ENCODE measurements at regions not wholly inside any gene's neighbourhood (a gene's known extent, or its start where the extent isn't known, plus 50 kb on each side); places are given as distances from the start of the nearest gene placed in this dataset.

DNA sequence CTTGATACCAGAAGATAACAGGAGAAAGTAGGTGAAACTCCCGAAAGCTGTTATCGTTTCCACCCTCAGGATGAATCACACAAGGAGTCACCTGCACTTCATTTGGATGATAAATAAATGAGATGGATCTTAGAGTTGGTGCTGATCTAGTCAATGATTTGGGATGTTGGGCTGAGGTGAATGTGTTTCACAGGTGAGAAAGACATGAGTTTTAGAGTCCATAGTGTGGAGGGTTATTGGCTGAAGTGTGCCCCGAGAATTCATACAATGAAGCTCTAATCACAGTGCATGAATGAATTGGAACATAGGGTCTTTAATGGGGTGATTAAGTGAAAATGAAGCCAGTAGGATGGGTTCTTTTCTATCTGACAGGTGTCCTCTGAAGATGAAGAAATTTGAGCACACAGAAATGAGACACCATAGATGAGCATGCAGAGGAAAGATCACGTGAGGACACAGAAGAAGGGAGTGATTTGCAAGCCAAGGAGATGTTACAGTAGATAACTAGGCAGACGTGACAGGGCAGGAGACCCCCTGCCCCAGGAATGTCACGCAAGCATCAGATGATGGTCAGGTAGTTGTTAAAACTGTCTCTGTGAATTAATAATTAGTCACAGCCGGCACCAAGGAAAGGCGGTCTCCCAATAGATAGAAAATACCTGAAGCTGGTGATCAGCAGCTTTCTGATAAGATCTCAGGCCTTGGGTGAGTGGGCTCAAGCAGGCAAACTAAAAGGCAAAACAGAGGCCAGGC lies 60.3 kb upstream of the IGLL5 start:
- TF ChIP-seq, protein P1, sequence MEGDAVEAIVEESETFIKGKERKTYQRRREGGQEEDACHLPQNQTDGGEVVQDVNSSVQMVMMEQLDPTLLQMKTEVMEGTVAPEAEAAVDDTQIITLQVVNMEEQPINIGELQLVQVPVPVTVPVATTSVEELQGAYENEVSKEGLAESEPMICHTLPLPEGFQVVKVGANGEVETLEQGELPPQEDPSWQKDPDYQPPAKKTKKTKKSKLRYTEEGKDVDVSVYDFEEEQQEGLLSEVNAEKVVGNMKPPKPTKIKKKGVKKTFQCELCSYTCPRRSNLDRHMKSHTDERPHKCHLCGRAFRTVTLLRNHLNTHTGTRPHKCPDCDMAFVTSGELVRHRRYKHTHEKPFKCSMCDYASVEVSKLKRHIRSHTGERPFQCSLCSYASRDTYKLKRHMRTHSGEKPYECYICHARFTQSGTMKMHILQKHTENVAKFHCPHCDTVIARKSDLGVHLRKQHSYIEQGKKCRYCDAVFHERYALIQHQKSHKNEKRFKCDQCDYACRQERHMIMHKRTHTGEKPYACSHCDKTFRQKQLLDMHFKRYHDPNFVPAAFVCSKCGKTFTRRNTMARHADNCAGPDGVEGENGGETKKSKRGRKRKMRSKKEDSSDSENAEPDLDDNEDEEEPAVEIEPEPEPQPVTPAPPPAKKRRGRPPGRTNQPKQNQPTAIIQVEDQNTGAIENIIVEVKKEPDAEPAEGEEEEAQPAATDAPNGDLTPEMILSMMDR (conservative IDR thresholded peaks at IDR 0.05), result no peak
- Mint-ChIP-seq H3K27ac (no peak overlapping the region), H3K4me1 (ENCODE audit: unreplicated experiment) (no peaks in the 10 kb centered on the region), H3K27me3 (peaks cover 24% of the 10 kb centered on the region), H3K36me3 (no peaks in the 10 kb centered on the region), H3K4me3 (no peak overlapping the region), H3K9me3 (peaks cover 8% of the 10 kb centered on the region)
- DNase-seq (ENCODE audit: extremely low spot score, unreplicated experiment), result no peak

DNA sequence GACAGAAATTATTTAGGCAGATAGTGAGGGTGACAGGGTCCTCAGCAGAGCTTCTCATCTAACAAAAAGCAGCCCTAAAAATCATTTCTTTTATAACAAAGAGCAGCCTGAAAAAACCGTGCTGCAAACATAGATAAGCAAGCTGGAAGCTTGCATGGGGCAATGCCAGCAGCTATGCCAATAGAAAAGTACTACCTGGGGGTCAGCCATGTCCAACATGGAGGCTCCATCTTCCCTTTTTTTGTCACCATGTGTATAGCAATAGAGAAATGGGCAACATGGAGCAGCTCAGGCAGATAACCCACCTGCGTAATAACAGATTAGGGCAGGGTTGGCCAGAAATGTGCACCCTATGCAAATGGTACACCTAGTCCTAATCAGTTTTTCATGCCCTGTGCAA lies 57.4 kb upstream of the IGLL5 start:
- Mint-ChIP-seq H3K9me3 (peaks cover 8% of the 10 kb centered on the region), H3K4me1 (ENCODE audit: unreplicated experiment) (no peaks in the 10 kb centered on the region), H3K4me3 (no peak overlapping the region), H3K36me3 (no peaks in the 10 kb centered on the region), H3K27ac (no peak overlapping the region), H3K27me3 (peaks cover 34% of the 10 kb centered on the region)
- no peak for DNase-seq (ENCODE audit: extremely low spot score, unreplicated experiment)
- TF ChIP-seq, protein P1 (conservative IDR thresholded peaks at IDR 0.05), result no peak

DNA sequence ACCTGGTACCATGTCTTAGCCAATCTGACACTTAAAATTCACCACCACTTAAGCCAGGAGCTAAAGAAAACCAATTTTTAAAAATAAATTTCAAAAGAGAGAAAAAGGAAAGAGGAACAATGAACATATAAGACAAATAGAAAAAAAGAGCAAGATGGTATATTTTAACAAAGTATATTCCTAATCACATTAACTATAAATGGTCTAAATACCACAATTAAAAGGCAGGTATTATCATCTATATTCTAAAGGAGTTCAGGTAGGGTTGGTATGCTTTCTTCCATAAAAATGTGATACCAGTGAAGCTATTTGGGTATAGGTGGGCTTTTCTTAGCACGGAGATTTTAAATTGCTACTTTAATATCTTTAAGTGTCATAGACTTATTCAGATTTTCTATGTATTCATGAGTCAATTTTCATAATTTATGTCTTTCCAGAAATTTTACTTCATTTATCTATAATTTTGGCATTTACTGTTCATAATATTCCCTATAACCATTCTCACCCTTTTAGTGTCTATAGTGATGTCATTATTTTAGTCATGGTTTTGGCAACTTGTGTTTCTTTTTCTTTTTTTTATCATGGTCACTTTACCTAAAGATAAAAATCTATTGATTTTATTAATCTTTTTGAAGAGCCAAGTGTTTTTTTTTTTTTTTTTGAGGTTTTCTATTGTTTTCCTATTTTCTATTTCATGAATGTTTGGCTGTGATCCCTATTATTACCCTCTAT lies 56.5 kb upstream of the IGLL5 start:
- H3K36me3 Mint-ChIP-seq, result no peaks in the 10 kb centered on the region
- peaks cover 35% of the 10 kb centered on the region for H3K27me3 Mint-ChIP-seq
- no peaks in the 10 kb centered on the region for H3K4me1 Mint-ChIP-seq (ENCODE audit: unreplicated experiment)
- DNase-seq (ENCODE audit: extremely low spot score, unreplicated experiment), result no peak
- peaks cover 8% of the 10 kb centered on the region for H3K9me3 Mint-ChIP-seq
- H3K4me3 Mint-ChIP-seq, result no peak overlapping the region
- no peak overlapping the region for H3K27ac Mint-ChIP-seq
- TF ChIP-seq, protein P1 (conservative IDR thresholded peaks at IDR 0.05), result no peak

DNA sequence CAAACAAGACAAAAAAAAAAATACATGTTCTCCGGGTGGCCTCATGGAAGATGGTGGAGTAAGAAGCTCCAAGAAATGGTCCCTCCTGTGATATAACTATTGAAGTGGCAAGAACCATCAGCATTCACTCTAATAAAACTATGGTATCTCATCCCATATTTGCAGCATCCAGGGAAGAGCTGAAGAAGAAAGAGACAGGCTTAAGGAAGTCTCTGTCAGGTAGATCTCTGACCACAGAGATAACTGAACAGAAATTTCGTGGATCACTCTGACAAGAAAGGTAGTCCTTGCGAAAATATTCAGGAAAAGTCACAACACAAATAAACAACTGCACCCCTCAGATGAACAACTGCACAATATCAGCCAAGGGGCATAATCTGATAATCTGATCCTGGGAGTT lies 54.6 kb upstream of the IGLL5 start:
- DNase-seq (ENCODE audit: extremely low spot score, unreplicated experiment), result no peak
- H3K27ac Mint-ChIP-seq, result no peak overlapping the region
- H3K27me3 Mint-ChIP-seq, result peaks cover 36% of the 10 kb centered on the region
- H3K4me3 Mint-ChIP-seq, result no peak overlapping the region
- no peaks in the 10 kb centered on the region for H3K4me1 Mint-ChIP-seq (ENCODE audit: unreplicated experiment)
- peaks cover 8% of the 10 kb centered on the region for H3K9me3 Mint-ChIP-seq
- H3K36me3 Mint-ChIP-seq, result no peaks in the 10 kb centered on the region
- TF ChIP-seq, protein P1 (conservative IDR thresholded peaks at IDR 0.05), result no peak

DNA sequence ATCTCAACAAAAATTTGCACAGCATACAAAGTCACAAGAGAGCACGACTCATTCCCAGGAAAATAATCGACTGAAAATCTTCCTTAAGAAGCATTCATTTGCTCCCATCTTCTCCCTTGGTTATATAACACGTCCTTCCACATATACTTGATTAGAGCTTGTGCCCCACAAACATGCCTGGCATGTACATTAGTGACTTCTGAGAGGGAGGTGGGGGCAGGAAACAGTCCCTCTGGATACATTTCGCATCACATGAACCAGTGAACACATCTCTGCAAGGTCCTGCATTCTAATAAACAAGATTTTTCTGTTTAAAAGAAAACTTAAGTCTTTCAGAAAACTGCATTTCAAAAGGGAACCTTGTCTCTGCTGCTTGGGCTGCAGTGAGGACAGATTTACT lies 54.1 kb upstream of the IGLL5 start:
- peaks cover 36% of the 10 kb centered on the region for H3K27me3 Mint-ChIP-seq
- no peaks in the 10 kb centered on the region for H3K4me1 Mint-ChIP-seq (ENCODE audit: unreplicated experiment)
- TF ChIP-seq, protein P1 (conservative IDR thresholded peaks at IDR 0.05), result no peak
- no peak overlapping the region for H3K4me3 Mint-ChIP-seq
- no peak overlapping the region for H3K27ac Mint-ChIP-seq
- peaks cover 8% of the 10 kb centered on the region for H3K9me3 Mint-ChIP-seq
- no peak for DNase-seq (ENCODE audit: extremely low spot score, unreplicated experiment)
- H3K36me3 Mint-ChIP-seq, result no peaks in the 10 kb centered on the region
